ENCODE measurements at regions not wholly inside any gene's neighbourhood (a gene's known extent, or its start where the extent isn't known, plus 50 kb on each side); places are given as distances from the start of the nearest gene placed in this dataset.

- DNase-seq (ENCODE audit: low spot score), result no peak
- intact Hi-C loops (cut with DNase I), result no loop called here
Measured at GRCh38 chr13:59452189-59452890, 711.4 kb downstream of the DIAPH3 start.

- no peak for DNase-seq (ENCODE audit: low spot score)
- intact Hi-C loops (cut with DNase I), result no loop called here
Measured at GRCh38 chr13:59458908-59459579, 704.7 kb downstream of the DIAPH3 start.

- DNase-seq (ENCODE audit: low spot score), result no peak
- intact Hi-C loops (cut with DNase I), result no loop called here
Measured at GRCh38 chr13:59459972-59460371, 703.8 kb downstream of the DIAPH3 start.

GRCh38 chr13:59461411-59461810, 702.3 kb downstream of the DIAPH3 start:
- DNase-seq (ENCODE audit: low spot score), result no peak
- intact Hi-C loops (cut with DNase I), result no loop called here

- intact Hi-C loops (cut with DNase I), result no loop called here
- no peak for DNase-seq (ENCODE audit: low spot score)
Measured at GRCh38 chr13:59463023-59463422, 700.7 kb downstream of the DIAPH3 start.

GRCh38 chr13:59464926-59465325, 698.8 kb downstream of the DIAPH3 start:
- intact Hi-C loops (cut with DNase I), result no loop called here
- DNase-seq (ENCODE audit: low spot score), result no peak

GRCh38 chr13:59468396-59468795, 695.3 kb downstream of the DIAPH3 start:
- no peak for DNase-seq (ENCODE audit: low spot score)
- intact Hi-C loops (cut with DNase I), result no loop called here

- no peak for DNase-seq (ENCODE audit: low spot score)
- intact Hi-C loops (cut with DNase I), result no loop called here
Measured at GRCh38 chr13:59471106-59471505, 692.6 kb downstream of the DIAPH3 start.

- intact Hi-C loops (cut with DNase I), result no loop called here
- no peak for DNase-seq (ENCODE audit: low spot score)
Measured at GRCh38 chr13:59472134-59472533, 691.6 kb downstream of the DIAPH3 start.

- DNase-seq (ENCODE audit: low spot score), result no peak
- intact Hi-C loops (cut with DNase I), result no loop called here
Measured at GRCh38 chr13:59474696-59475095, 689.0 kb downstream of the DIAPH3 start.

- intact Hi-C loops (cut with DNase I), result no loop called here
- DNase-seq (ENCODE audit: low spot score), result no peak
Measured at GRCh38 chr13:59475911-59476310, 687.8 kb downstream of the DIAPH3 start.

GRCh38 chr13:59476366-59476765, 687.4 kb downstream of the DIAPH3 start:
- intact Hi-C loops (cut with DNase I), result no loop called here
- no peak for DNase-seq (ENCODE audit: low spot score)

- DNase-seq (ENCODE audit: low spot score), result no peak
- intact Hi-C loops (cut with DNase I), result no loop called here
Measured at GRCh38 chr13:59477011-59477410, 686.7 kb downstream of the DIAPH3 start.

- DNase-seq (ENCODE audit: low spot score), result no peak
- intact Hi-C loops (cut with DNase I), result no loop called here
Measured at GRCh38 chr13:59478908-59479307, 684.8 kb downstream of the DIAPH3 start.

GRCh38 chr13:59479629-59480028, 684.1 kb downstream of the DIAPH3 start:
- DNase-seq (ENCODE audit: low spot score), result no peak
- intact Hi-C loops (cut with DNase I), result no loop called here

- no peak for DNase-seq (ENCODE audit: low spot score)
- intact Hi-C loops (cut with DNase I), result no loop called here
Measured at GRCh38 chr13:59480396-59481259, 683.1 kb downstream of the DIAPH3 start.

- intact Hi-C loops (cut with DNase I), result no loop called here
- no peak for DNase-seq (ENCODE audit: low spot score)
Measured at GRCh38 chr13:59483501-59484145, 680.1 kb downstream of the DIAPH3 start.

- intact Hi-C loops (cut with DNase I), result no loop called here
- DNase-seq (ENCODE audit: low spot score), result no peak
Measured at GRCh38 chr13:59487883-59488282, 675.8 kb downstream of the DIAPH3 start.

GRCh38 chr13:59488436-59488835, 675.3 kb downstream of the DIAPH3 start:
- intact Hi-C loops (cut with DNase I), result no loop called here
- DNase-seq (ENCODE audit: low spot score), result no peak

GRCh38 chr13:59490651-59491050, 673.1 kb downstream of the DIAPH3 start:
- intact Hi-C loops (cut with DNase I), result loop anchor here in 1 of 2 donors (5.0 kb wide), 1 partner anchor 1533 kb away; no protein-coding TSS in a partner anchor
- no peak for DNase-seq (ENCODE audit: low spot score)

Measured in posterior vena cava (tissue), 2 donors.